ENCODE measurements at regions not wholly inside any gene's neighbourhood (a gene's known extent, or its start where the extent isn't known, plus 50 kb on each side); places are given as distances from the start of the nearest gene placed in this dataset.

GRCh38 chr18:66222174-66222573 is 381.7 kb downstream of the CDH19 start:
- no peak for TF ChIP-seq CTCF (IDR thresholded peaks at IDR 0.05)
- Histone ChIP-seq H3K4me3 (no peak overlapping the region), H3K27me3 (no peaks in the 10 kb centered on the region), H3K9me3 (peaks cover 0 to 15% (median 0%) of the 10 kb centered on the region in 11 donors), H3K4me1 (no peaks in the 10 kb centered on the region), H3K27ac (no peak overlapping the region), H3K36me3 (no peaks in the 10 kb centered on the region)
- ATAC-seq (no peak), DNase-seq (no peak)
- 85 to 94% methylated on average over 1 of the region's 1 CpG for WGBS, 2 donors
- intact Hi-C loops (cut with DNase I): no loop called here

- Histone ChIP-seq H3K9me3 (peaks cover 0 to 15% (median 0%) of the 10 kb centered on the region in 11 donors), H3K36me3 (no peaks in the 10 kb centered on the region), H3K4me1 (no peaks in the 10 kb centered on the region), H3K4me3 (no peak overlapping the region), H3K27ac (no peak overlapping the region), H3K27me3 (no peaks in the 10 kb centered on the region)
- DNase-seq (no peak), ATAC-seq (no peak)
- intact Hi-C loops (cut with DNase I): no loop called here
- 80 to 84% methylated on average over 2 of the region's 2 CpGs for WGBS, 2 donors
- no peak for TF ChIP-seq CTCF (IDR thresholded peaks at IDR 0.05)
Measured at GRCh38 chr18:66219817-66220216, 384.1 kb downstream of the CDH19 start.

- H3K27ac ChIP-seq: no peak overlapping the region
- TF ChIP-seq CTCF (IDR thresholded peaks at IDR 0.05): no peak
- ATAC-seq: no peak
Measured at GRCh38 chr18:66211749-66212148, 392.1 kb downstream of the CDH19 start.

GRCh38 chr18:66210875-66211274 is 393.0 kb downstream of the CDH19 start:
- no peaks in the 10 kb centered on the region for H3K9me3 ChIP-seq
- no peak for TF ChIP-seq CTCF (IDR thresholded peaks at IDR 0.05)
- H3K27ac ChIP-seq: no peak overlapping the region
- intact Hi-C loops (cut with DNase I): no loop called here
- no peak for ATAC-seq
- no peaks in the 10 kb centered on the region for H3K36me3 ChIP-seq
- no peak for DNase-seq
- WGBS, 2 donors: 94% methylated on average over 3 of the region's 3 CpGs
- H3K4me1 ChIP-seq: no peaks in the 10 kb centered on the region
- no peak overlapping the region for H3K4me3 ChIP-seq
- no peaks in the 10 kb centered on the region for H3K27me3 ChIP-seq

More at GRCh38 chr18:66211749-66212148, 392.1 kb downstream of the CDH19 start:
- Histone ChIP-seq H3K27me3 (no peaks in the 10 kb centered on the region), H3K36me3 (no peaks in the 10 kb centered on the region), H3K4me1 (no peaks in the 10 kb centered on the region), H3K9me3 (no peaks in the 10 kb centered on the region), H3K4me3 (no peak overlapping the region)
- WGBS, 2 donors: 74 to 85% methylated on average over 1 of the region's 1 CpG
- no peak for DNase-seq
- intact Hi-C loops (cut with DNase I): no loop called here

GRCh38 chr18:66209656-66210055 is 394.2 kb downstream of the CDH19 start:
- intact Hi-C loops (cut with DNase I): no loop called here
- no peak for ATAC-seq
- H3K27me3 ChIP-seq: no peaks in the 10 kb centered on the region
- 61 to 62% methylated on average over 4 of the region's 4 CpGs for WGBS, 2 donors
- no peak overlapping the region for H3K4me3 ChIP-seq
- H3K9me3 ChIP-seq: no peaks in the 10 kb centered on the region
- DNase-seq: no peak
- TF ChIP-seq CTCF (IDR thresholded peaks at IDR 0.05): no peak
- no peaks in the 10 kb centered on the region for H3K36me3 ChIP-seq
- H3K27ac ChIP-seq: no peak overlapping the region
- no peaks in the 10 kb centered on the region for H3K4me1 ChIP-seq

Measured in heart right ventricle (tissue), 16 donors.